HG03097 (cell line): ENCODE measurements at regions not wholly inside any gene's neighbourhood (a gene's known extent, or its start where the extent isn't known, plus 50 kb on each side); places are given as distances from the start of the nearest gene placed in this dataset.
A peak's percentile ranks its signal among the peaks of the same experiment; 100 is the strongest.

Source experiments
- ATAC-seq: cut with Tn5 transposase; IDR thresholded peaks from one replicate; pipeline ENCODE4 v1.9.1; 2021; ENCODE audit not compliant: unreplicated experiment, low FRiP score

GRCh38 chr1:244252211-244252610, 199.5 kb downstream of the ADSS2 start:
- no peak for ATAC-seq

- no peak for ATAC-seq
These were observed 197.2 kb downstream of the ADSS2 start for GRCh38 chr1:244254467-244254866.

- ATAC-seq: no peak
These were observed 196.2 kb downstream of the ADSS2 start for GRCh38 chr1:244255426-244255965.

GRCh38 chr1:244256086-244256676, 195.5 kb downstream of the ADSS2 start:
- ATAC-seq: no peak

GRCh38 chr1:244264163-244264562, 187.5 kb downstream of the ADSS2 start:
- no peak for ATAC-seq

- ATAC-seq: no peak
These were observed 186.2 kb downstream of the ADSS2 start for GRCh38 chr1:244265507-244265906.

- no peak for ATAC-seq
These were observed 182.5 kb downstream of the ADSS2 start for GRCh38 chr1:244269169-244269568.

GRCh38 chr1:244271004-244271403, 180.7 kb downstream of the ADSS2 start:
- ATAC-seq: no peak

GRCh38 chr1:244271691-244272308, 179.9 kb downstream of the ADSS2 start:
- ATAC-seq: no peak

- ATAC-seq: peak; percentile 61
These were observed 179.0 kb downstream of the ADSS2 start for GRCh38 chr1:244272471-244273261.

GRCh38 chr1:244273262-244273844, 178.4 kb downstream of the ADSS2 start:
- ATAC-seq: no peak

- no peak for ATAC-seq
These were observed 177.7 kb downstream of the ADSS2 start for GRCh38 chr1:244273845-244274619.

GRCh38 chr1:244276646-244277045, 175.1 kb downstream of the ADSS2 start:
- ATAC-seq: no peak

- no peak for ATAC-seq
These were observed 171.5 kb downstream of the ADSS2 start for GRCh38 chr1:244280201-244280600.

GRCh38 chr1:244280859-244281258, 170.8 kb downstream of the ADSS2 start:
- ATAC-seq: no peak

GRCh38 chr1:244283772-244284171, 167.9 kb downstream of the ADSS2 start:
- ATAC-seq: no peak

- no peak for ATAC-seq
These were observed 167.0 kb downstream of the ADSS2 start for GRCh38 chr1:244284641-244285156.

GRCh38 chr1:244286341-244286740, 165.4 kb downstream of the ADSS2 start:
- no peak for ATAC-seq

- ATAC-seq: no peak
These were observed 164.0 kb downstream of the ADSS2 start for GRCh38 chr1:244287726-244288125.

- ATAC-seq: no peak
These were observed 163.0 kb downstream of the ADSS2 start for GRCh38 chr1:244288663-244289062.
